Neural cell (in vitro differentiated cells): ENCODE measurements at regions not wholly inside any gene's neighbourhood (a gene's known extent, or its start where the extent isn't known, plus 50 kb on each side); places are given as distances from the start of the nearest gene placed in this dataset.

Experiments used
- H2AFZ ChIP-seq: fragments of 200-600, 300-800 bp; sonication (generic), shearing (Covaris generic); 2 replicates; pipeline ENCODE4 v1.6.0; 2014; ENCODE audit warnings: low read depth, mild to moderate bottlenecking, antibody characterized with exemption, low read length, moderate library complexity
- H3F3A ChIP-seq: fragments of 200-600 bp; shearing (Covaris generic); 2 replicates; pipeline ENCODE4 v1.6.1; 2016; ENCODE audit warnings: mild to moderate bottlenecking, moderate library complexity, mixed read lengths, antibody characterized with exemption, low read length; ENCODE audit not compliant: insufficient read depth, poor library complexity, severe bottlenecking
- H3K27ac ChIP-seq: fragments of 200-600, 300-800 bp; sonication (generic), shearing (Covaris generic); 2 replicates; pipeline ENCODE4 v1.5.1; 2014; ENCODE audit warnings: mild to moderate bottlenecking, low read length, moderate library complexity
- H3K27me3 ChIP-seq: fragments of 300-800, 200-600 bp; sonication (generic), shearing (Covaris generic); 2 replicates; pipeline ENCODE4 v1.6.0; 2014; ENCODE audit warnings: mild to moderate bottlenecking, low read depth, low read length, moderate library complexity; ENCODE audit not compliant: insufficient read depth
- H3K36me3 ChIP-seq: fragments of 300-800, 200-600 bp; sonication (generic), shearing (Covaris generic); 2 replicates; pipeline ENCODE4 v1.5.1; 2014; ENCODE audit warnings: mild to moderate bottlenecking, antibody characterized with exemption, low read length, moderate library complexity; ENCODE audit not compliant: insufficient read depth
- H3K4me2 ChIP-seq: fragments of 300-800, 200-600 bp; sonication (generic), shearing (Covaris generic); 2 replicates; pipeline ENCODE4 v1.6.0; 2014; ENCODE audit warnings: mild to moderate bottlenecking, low read length
- H3K4me3 ChIP-seq: fragments of 300-800, 200-600 bp; sonication (generic), shearing (Covaris generic); 2 replicates; pipeline ENCODE4 v1.5.1; 2014; ENCODE audit warnings: mild to moderate bottlenecking, low read length, moderate library complexity
- H3K79me2 ChIP-seq: fragments of 200-600 bp; shearing (Covaris generic); replicated peaks from 2 replicates; pipeline ENCODE4 v1.6.0; 2014; ENCODE audit warnings: mild to moderate bottlenecking, low read length, moderate library complexity; ENCODE audit not compliant: insufficient read depth
- H3K9ac ChIP-seq: fragments of 300-800, 200-600 bp; sonication (generic), shearing (Covaris generic); 2 replicates; pipeline ENCODE4 v1.6.1; 2016; ENCODE audit warnings: mild to moderate bottlenecking, low read length, mixed read lengths
- H3K9me2 ChIP-seq: fragments of 200-600 bp; shearing (Covaris generic); 2 replicates; pipeline ENCODE4 v1.6.1; 2016; ENCODE audit warnings: mild to moderate bottlenecking, low read length, mixed read lengths; ENCODE audit not compliant: insufficient read depth
- H3K9me3 ChIP-seq: fragments of 200-600, 300-800 bp; sonication (generic), shearing (Covaris generic); 2 replicates; pipeline ENCODE4 v1.6.1; 2016; ENCODE audit warnings: mild to moderate bottlenecking, mixed run types, low read length, moderate library complexity, mixed read lengths
- H4K20me1 ChIP-seq: fragments of 200-600 bp; shearing (Covaris generic); 2 replicates; pipeline ENCODE4 v1.6.1; 2016; ENCODE audit warnings: mild to moderate bottlenecking, mixed run types; ENCODE audit not compliant: insufficient read depth
- CTCF ChIP-seq: fragments of 450-650 bp; IDR thresholded peaks from 2 replicates; pipeline ENCODE4 v1.5.1; 2014; ENCODE audit warnings: antibody characterized with exemption, mild to moderate bottlenecking, moderate library complexity; ENCODE audit not compliant: poor library complexity, severe bottlenecking
- EP300 ChIP-seq: fragments of 450-650 bp; conservative IDR thresholded peaks from 2 replicates; pipeline ENCODE4 v1.6.1; 2014; ENCODE audit warnings: antibody characterized with exemption, mild to moderate bottlenecking, moderate library complexity; ENCODE audit not compliant: poor library complexity, severe bottlenecking
- EZH2 ChIP-seq: fragments of 200-600, 300-800 bp; shearing (Covaris generic), sonication (generic); IDR thresholded peaks from 2 replicates; pipeline ENCODE4 v1.6.1; 2014; ENCODE audit warnings: antibody characterized with exemption, low read length, borderline replicate concordance, mild to moderate bottlenecking; ENCODE audit not compliant: insufficient read depth, poor library complexity, severe bottlenecking
- MXI1 ChIP-seq: fragments of 450-650 bp; conservative IDR thresholded peaks from 2 replicates; pipeline ENCODE4 v1.6.1; 2014; ENCODE audit warnings: antibody characterized with exemption, mild to moderate bottlenecking; ENCODE audit not compliant: poor library complexity, severe bottlenecking
- POLR2AphosphoS5 ChIP-seq: IDR thresholded peaks from 2 replicates; pipeline ENCODE4 v1.6.1; 2012
- TAF1 ChIP-seq: IDR thresholded peaks from 2 replicates; pipeline ENCODE4 v1.6.1; 2012; ENCODE audit warnings: low read depth
- TF ChIP-seq, protein P1 (sequence below): IDR thresholded peaks from 2 replicates; pipeline ENCODE4 v1.6.1; 2012; ENCODE audit warnings: borderline replicate concordance

DNA sequence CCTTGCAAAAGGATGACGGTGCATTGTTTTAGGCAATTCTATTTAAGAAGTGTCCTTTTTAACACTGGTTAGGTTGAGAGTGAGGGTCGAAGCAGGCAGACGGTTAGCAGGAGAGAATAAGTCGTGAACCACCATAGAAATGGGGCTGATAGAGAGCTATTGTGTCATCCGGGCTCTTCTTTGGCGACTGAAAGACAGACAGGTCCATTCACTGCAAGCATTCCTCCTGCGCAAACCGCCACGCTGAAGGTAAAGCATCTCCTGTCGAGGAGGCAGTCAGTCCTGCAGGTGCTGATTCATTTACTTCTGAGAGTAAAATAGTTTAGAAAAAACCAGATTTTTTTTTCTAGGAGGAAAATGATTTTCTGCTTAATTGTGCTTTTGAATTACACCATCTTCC lies 1002.8 kb upstream of the NR2F2 start:
- Histone ChIP-seq H3K4me3 (no peak overlapping the region), H3K9me3 (no peaks in the 10 kb centered on the region), H3K79me2 (no peaks in the 10 kb centered on the region), H3F3A (no peaks in the 10 kb centered on the region), H3K9me2 (no peaks in the 10 kb centered on the region), H3K4me2 (no peak overlapping the region), H4K20me1 (no peaks in the 10 kb centered on the region), H3K27ac (no peak overlapping the region), H2AFZ (no peak overlapping the region), H3K27me3 (peaks cover 30% of the 10 kb centered on the region), H3K9ac (no peak overlapping the region), H3K36me3 (no peaks in the 10 kb centered on the region)
- TF ChIP-seq POLR2AphosphoS5 (no peak), MXI1 (no peak), CTCF (no peak), EP300 (no peak), EZH2 (no peak), TAF1 (no peak)
- TF ChIP-seq, protein P1, sequence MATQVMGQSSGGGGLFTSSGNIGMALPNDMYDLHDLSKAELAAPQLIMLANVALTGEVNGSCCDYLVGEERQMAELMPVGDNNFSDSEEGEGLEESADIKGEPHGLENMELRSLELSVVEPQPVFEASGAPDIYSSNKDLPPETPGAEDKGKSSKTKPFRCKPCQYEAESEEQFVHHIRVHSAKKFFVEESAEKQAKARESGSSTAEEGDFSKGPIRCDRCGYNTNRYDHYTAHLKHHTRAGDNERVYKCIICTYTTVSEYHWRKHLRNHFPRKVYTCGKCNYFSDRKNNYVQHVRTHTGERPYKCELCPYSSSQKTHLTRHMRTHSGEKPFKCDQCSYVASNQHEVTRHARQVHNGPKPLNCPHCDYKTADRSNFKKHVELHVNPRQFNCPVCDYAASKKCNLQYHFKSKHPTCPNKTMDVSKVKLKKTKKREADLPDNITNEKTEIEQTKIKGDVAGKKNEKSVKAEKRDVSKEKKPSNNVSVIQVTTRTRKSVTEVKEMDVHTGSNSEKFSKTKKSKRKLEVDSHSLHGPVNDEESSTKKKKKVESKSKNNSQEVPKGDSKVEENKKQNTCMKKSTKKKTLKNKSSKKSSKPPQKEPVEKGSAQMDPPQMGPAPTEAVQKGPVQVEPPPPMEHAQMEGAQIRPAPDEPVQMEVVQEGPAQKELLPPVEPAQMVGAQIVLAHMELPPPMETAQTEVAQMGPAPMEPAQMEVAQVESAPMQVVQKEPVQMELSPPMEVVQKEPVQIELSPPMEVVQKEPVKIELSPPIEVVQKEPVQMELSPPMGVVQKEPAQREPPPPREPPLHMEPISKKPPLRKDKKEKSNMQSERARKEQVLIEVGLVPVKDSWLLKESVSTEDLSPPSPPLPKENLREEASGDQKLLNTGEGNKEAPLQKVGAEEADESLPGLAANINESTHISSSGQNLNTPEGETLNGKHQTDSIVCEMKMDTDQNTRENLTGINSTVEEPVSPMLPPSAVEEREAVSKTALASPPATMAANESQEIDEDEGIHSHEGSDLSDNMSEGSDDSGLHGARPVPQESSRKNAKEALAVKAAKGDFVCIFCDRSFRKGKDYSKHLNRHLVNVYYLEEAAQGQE, result no peak

DNA sequence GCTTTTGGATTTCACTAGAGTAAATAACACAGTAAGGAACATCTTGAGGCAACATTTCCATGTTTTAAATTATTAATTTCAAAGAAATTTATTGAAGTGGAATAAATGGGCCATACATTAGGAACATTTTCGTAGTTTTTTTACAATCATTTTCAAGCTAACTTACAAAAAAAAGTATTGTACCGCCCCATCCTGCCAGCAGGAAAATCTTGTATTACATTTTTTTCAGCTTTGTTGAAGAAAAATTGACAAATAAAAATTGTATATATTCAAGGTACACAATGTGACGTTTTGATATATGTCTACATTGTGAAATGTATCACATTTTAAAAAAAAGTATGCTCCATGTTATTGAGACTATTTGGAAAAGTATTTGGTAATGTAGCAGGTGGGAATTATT lies 1001.9 kb upstream of the NR2F2 start:
- Histone ChIP-seq H3K27ac (no peak overlapping the region), H4K20me1 (no peaks in the 10 kb centered on the region), H3K79me2 (no peaks in the 10 kb centered on the region), H3K9me3 (no peaks in the 10 kb centered on the region), H2AFZ (no peak overlapping the region), H3K36me3 (no peaks in the 10 kb centered on the region), H3F3A (no peaks in the 10 kb centered on the region), H3K9me2 (no peaks in the 10 kb centered on the region), H3K9ac (no peak overlapping the region), H3K4me3 (no peak overlapping the region), H3K27me3 (peaks cover 30% of the 10 kb centered on the region), H3K4me2 (no peak overlapping the region)
- TF ChIP-seq, protein P1, result no peak
